Uterus (tissue), 2 donors: ENCODE measurements at regions not wholly inside any gene's neighbourhood (a gene's known extent, or its start where the extent isn't known, plus 50 kb on each side); places are given as distances from the start of the nearest gene placed in this dataset.

Source experiments
- POLR2A ChIP-seq, 2 donors: fragments of 450-650 bp; IDR thresholded peaks; one replicate each; pipeline ENCODE4 v1.6.1; 2016; ENCODE audit warnings: antibody characterized with exemption in 2 of 2, mild to moderate bottlenecking in 1 of 2, moderate library complexity in 1 of 2
- TF ChIP-seq, protein P1 (sequence below), 4 experiments: fragments of 200-600 bp in 2 of 4; fragments of 450-650 bp in 2 of 4; sonication (generic) in 2 of 4; IDR thresholded peaks; one replicate each; pipeline ENCODE4 v1.5.1; 2016 to 2019; ENCODE audit warnings: antibody characterized with exemption in 4 of 4, mild to moderate bottlenecking in 2 of 4, moderate library complexity in 1 of 4

DNA sequence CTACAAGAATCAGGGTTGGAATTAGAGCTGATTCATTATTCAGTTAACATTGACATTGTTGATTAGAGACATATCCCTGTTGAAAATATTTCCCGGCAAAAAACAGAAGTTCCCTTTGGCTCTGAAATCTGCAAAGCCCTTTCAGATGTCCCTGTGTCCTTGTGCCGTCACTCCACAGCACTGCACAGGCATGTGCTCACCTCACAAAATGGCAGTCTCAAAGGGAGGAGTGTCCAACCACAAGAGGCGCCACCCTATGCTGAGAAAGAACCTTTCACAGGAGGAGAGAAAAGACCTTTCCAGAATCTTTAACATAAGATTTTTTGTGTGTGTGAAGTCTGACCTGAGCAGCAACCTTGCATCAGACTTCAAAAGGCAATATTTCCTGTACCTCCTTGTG is 112.8 kb upstream of the PRSS3 start:
- TF ChIP-seq, protein P1, sequence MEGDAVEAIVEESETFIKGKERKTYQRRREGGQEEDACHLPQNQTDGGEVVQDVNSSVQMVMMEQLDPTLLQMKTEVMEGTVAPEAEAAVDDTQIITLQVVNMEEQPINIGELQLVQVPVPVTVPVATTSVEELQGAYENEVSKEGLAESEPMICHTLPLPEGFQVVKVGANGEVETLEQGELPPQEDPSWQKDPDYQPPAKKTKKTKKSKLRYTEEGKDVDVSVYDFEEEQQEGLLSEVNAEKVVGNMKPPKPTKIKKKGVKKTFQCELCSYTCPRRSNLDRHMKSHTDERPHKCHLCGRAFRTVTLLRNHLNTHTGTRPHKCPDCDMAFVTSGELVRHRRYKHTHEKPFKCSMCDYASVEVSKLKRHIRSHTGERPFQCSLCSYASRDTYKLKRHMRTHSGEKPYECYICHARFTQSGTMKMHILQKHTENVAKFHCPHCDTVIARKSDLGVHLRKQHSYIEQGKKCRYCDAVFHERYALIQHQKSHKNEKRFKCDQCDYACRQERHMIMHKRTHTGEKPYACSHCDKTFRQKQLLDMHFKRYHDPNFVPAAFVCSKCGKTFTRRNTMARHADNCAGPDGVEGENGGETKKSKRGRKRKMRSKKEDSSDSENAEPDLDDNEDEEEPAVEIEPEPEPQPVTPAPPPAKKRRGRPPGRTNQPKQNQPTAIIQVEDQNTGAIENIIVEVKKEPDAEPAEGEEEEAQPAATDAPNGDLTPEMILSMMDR (IDR thresholded peaks at IDR 0.05): no peak
- TF ChIP-seq POLR2A (IDR thresholded peaks at IDR 0.05): no peak
